ENCODE measurements at regions not wholly inside any gene's neighbourhood (a gene's known extent, or its start where the extent isn't known, plus 50 kb on each side); places are given as distances from the start of the nearest gene placed in this dataset.

DNA sequence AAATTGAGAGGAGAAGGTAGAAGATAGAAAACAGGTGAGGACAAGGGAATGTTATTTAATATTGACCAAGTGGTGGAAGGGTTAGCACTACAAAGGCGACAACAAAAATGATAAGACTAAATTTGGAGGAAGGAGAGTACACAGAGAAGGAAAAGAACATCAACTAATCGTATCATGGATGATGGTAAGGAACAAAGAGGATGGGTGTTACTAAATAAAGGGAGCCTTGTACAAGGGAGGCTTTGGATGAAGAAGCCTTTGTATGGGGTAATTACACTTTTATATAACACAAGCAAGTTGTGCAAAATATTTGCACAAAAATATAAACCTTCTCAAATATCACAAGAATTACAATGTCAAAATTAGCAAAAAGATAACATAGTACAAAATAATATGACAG is 125.7 kb downstream of the ZNF608 start:
- TF ChIP-seq GLI4 (tag by site-specific recombination; IDR thresholded peaks at IDR 0.05) (no peak), ZNF626 (tag by site-specific recombination; IDR thresholded peaks at IDR 0.05) (no peak), ZNF366 (tag by site-specific recombination; conservative IDR thresholded peaks at IDR 0.05) (no peak), REPIN1 (tag by site-specific recombination; IDR thresholded peaks at IDR 0.05; ENCODE audit: low read depth) (no peak), ZNF596 (tag by site-specific recombination; IDR thresholded peaks at IDR 0.05) (no peak), ZNF549 (tag by site-specific recombination; IDR thresholded peaks at IDR 0.05) (no peak), ELK4 (IDR thresholded peaks at IDR 0.05; ENCODE audit: borderline replicate concordance, low read depth, low read length) (no peak)
- TF ChIP-seq, protein P1, sequence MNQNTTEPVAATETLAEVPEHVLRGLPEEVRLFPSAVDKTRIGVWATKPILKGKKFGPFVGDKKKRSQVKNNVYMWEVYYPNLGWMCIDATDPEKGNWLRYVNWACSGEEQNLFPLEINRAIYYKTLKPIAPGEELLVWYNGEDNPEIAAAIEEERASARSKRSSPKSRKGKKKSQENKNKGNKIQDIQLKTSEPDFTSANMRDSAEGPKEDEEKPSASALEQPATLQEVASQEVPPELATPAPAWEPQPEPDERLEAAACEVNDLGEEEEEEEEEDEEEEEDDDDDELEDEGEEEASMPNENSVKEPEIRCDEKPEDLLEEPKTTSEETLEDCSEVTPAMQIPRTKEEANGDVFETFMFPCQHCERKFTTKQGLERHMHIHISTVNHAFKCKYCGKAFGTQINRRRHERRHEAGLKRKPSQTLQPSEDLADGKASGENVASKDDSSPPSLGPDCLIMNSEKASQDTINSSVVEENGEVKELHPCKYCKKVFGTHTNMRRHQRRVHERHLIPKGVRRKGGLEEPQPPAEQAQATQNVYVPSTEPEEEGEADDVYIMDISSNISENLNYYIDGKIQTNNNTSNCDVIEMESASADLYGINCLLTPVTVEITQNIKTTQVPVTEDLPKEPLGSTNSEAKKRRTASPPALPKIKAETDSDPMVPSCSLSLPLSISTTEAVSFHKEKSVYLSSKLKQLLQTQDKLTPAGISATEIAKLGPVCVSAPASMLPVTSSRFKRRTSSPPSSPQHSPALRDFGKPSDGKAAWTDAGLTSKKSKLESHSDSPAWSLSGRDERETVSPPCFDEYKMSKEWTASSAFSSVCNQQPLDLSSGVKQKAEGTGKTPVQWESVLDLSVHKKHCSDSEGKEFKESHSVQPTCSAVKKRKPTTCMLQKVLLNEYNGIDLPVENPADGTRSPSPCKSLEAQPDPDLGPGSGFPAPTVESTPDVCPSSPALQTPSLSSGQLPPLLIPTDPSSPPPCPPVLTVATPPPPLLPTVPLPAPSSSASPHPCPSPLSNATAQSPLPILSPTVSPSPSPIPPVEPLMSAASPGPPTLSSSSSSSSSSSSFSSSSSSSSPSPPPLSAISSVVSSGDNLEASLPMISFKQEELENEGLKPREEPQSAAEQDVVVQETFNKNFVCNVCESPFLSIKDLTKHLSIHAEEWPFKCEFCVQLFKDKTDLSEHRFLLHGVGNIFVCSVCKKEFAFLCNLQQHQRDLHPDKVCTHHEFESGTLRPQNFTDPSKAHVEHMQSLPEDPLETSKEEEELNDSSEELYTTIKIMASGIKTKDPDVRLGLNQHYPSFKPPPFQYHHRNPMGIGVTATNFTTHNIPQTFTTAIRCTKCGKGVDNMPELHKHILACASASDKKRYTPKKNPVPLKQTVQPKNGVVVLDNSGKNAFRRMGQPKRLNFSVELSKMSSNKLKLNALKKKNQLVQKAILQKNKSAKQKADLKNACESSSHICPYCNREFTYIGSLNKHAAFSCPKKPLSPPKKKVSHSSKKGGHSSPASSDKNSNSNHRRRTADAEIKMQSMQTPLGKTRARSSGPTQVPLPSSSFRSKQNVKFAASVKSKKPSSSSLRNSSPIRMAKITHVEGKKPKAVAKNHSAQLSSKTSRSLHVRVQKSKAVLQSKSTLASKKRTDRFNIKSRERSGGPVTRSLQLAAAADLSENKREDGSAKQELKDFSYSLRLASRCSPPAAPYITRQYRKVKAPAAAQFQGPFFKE (tag by site-specific recombination; IDR thresholded peaks at IDR 0.05; ENCODE audit: borderline replicate concordance) = no peak
- H3K4me1 ChIP-seq (ENCODE audit: control insufficient read depth, insufficient read depth, low read length) = no peaks in the 10 kb centered on the region; the same call in 1 of the 2 replicates
- no peaks in the 10 kb centered on the region for H3K9me3 ChIP-seq (ENCODE audit: control insufficient read depth, insufficient read depth, low read depth, low read length)
- POLR2A ChIA-PET = no interaction called here
- H3K27ac ChIP-seq (ENCODE audit: extremely low read depth, low read depth, low read length) = no peak overlapping the region
- H3K4me3 ChIP-seq (ENCODE audit: low read depth, low read length) = no peak overlapping the region
- H3K36me3 ChIP-seq (ENCODE audit: control insufficient read depth in 2 of 2, insufficient read depth in 1 of 2, low read length in 2 of 2) = no peaks in the 10 kb centered on the region
- CTCF ChIA-PET = no interaction called here

- ChIA-PET POLR2A (no interaction called here), CTCF (no interaction called here)
- no peaks in the 10 kb centered on the region for H3K36me3 ChIP-seq (ENCODE audit: control insufficient read depth in 2 of 2, insufficient read depth in 1 of 2, low read length in 2 of 2)
- TF ChIP-seq ZNF132 (tag by site-specific recombination; IDR thresholded peaks at IDR 0.05; ENCODE audit: borderline replicate concordance) (no peak), ZNF510 (tag by site-specific recombination; IDR thresholded peaks at IDR 0.05; ENCODE audit: insufficient replicate concordance) (peak; percentile 99)
- peaks cover 4% of the 10 kb centered on the region; the same call in 1 of the 2 replicates for H3K4me1 ChIP-seq (ENCODE audit: control insufficient read depth, insufficient read depth, low read length)
- H3K27ac ChIP-seq (ENCODE audit: extremely low read depth, low read depth, low read length) = no peak overlapping the region
- no peaks in the 10 kb centered on the region for H3K9me3 ChIP-seq (ENCODE audit: control insufficient read depth, insufficient read depth, low read depth, low read length)
- no peak overlapping the region for H3K4me3 ChIP-seq (ENCODE audit: low read depth, low read length)
Observed at GRCh38 chr5:124619121-124619520, 127.3 kb downstream of the ZNF608 start.

- H3K27ac ChIP-seq (ENCODE audit: extremely low read depth, low read depth, low read length) = no peak overlapping the region
- H3K4me3 ChIP-seq (ENCODE audit: low read depth, low read length) = no peak overlapping the region
- POLR2A ChIA-PET = no interaction called here
- no peaks in the 10 kb centered on the region for H3K36me3 ChIP-seq (ENCODE audit: control insufficient read depth in 2 of 2, insufficient read depth in 1 of 2, low read length in 2 of 2)
- peaks cover 4% of the 10 kb centered on the region; the same call in 1 of the 2 replicates for H3K4me1 ChIP-seq (ENCODE audit: control insufficient read depth, insufficient read depth, low read length)
- CTCF ChIA-PET = no interaction called here
- no peaks in the 10 kb centered on the region for H3K9me3 ChIP-seq (ENCODE audit: control insufficient read depth, insufficient read depth, low read depth, low read length)
- TF ChIP-seq ZNF76 (tag by site-specific recombination; IDR thresholded peaks at IDR 0.05; ENCODE audit: borderline replicate concordance, low read depth) (no peak), ZNF169 (tag by site-specific recombination; IDR thresholded peaks at IDR 0.05) (no peak), RBAK (tag by site-specific recombination; IDR thresholded peaks at IDR 0.05) (no peak), TCF7L2 (IDR thresholded peaks at IDR 0.05; ENCODE audit: borderline replicate concordance, low read depth, low read length) (no peak), ZNF768 (tag by site-specific recombination; IDR thresholded peaks at IDR 0.05) (no peak), ZNF37A (tag by site-specific recombination; IDR thresholded peaks at IDR 0.05) (no peak), KLF1 (tag by site-specific recombination; IDR thresholded peaks at IDR 0.05) (no peak), ZNF488 (tag by site-specific recombination; IDR thresholded peaks at IDR 0.05) (no peak), ZNF302 (tag by site-specific recombination; IDR thresholded peaks at IDR 0.05; ENCODE audit: low read depth) (no peak)
- TF ChIP-seq, protein P2, sequence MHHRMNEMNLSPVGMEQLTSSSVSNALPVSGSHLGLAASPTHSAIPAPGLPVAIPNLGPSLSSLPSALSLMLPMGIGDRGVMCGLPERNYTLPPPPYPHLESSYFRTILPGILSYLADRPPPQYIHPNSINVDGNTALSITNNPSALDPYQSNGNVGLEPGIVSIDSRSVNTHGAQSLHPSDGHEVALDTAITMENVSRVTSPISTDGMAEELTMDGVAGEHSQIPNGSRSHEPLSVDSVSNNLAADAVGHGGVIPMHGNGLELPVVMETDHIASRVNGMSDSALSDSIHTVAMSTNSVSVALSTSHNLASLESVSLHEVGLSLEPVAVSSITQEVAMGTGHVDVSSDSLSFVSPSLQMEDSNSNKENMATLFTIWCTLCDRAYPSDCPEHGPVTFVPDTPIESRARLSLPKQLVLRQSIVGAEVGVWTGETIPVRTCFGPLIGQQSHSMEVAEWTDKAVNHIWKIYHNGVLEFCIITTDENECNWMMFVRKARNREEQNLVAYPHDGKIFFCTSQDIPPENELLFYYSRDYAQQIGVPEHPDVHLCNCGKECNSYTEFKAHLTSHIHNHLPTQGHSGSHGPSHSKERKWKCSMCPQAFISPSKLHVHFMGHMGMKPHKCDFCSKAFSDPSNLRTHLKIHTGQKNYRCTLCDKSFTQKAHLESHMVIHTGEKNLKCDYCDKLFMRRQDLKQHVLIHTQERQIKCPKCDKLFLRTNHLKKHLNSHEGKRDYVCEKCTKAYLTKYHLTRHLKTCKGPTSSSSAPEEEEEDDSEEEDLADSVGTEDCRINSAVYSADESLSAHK (tag by site-specific recombination; IDR thresholded peaks at IDR 0.05) = no peak
Observed at GRCh38 chr5:124617787-124618186, 128.7 kb downstream of the ZNF608 start.

Data from HEK293 (cell line).